ENCODE measurements at regions not wholly inside any gene's neighbourhood (a gene's known extent, or its start where the extent isn't known, plus 50 kb on each side); places are given as distances from the start of the nearest gene placed in this dataset.

GRCh38 chr1:5746611-5747425 is 245.4 kb downstream of the NPHP4 start:
- no peak for ATAC-seq
- Mint-ChIP-seq H3K4me3 (no peak overlapping the region), H3K36me3 (peaks cover 6% of the 10 kb centered on the region), H3K27ac (no peak overlapping the region), H3K27me3 (ENCODE audit: low read depth) (no peaks in the 10 kb centered on the region; the same call in 1 of the 2 replicates), H3K9me3 (peaks cover 7% of the 10 kb centered on the region), H3K4me1 (peaks cover 29% of the 10 kb centered on the region)
- ChIA-PET CTCF (interaction anchor here (1.0 to 3.1 kb wide), 24 partner anchors 8 to 1889 kb away, joined by 3 to 56 read pairs (median 10); no protein-coding TSS in a partner anchor), POLR2A (no interaction called here)
- TF ChIP-seq, protein P1, sequence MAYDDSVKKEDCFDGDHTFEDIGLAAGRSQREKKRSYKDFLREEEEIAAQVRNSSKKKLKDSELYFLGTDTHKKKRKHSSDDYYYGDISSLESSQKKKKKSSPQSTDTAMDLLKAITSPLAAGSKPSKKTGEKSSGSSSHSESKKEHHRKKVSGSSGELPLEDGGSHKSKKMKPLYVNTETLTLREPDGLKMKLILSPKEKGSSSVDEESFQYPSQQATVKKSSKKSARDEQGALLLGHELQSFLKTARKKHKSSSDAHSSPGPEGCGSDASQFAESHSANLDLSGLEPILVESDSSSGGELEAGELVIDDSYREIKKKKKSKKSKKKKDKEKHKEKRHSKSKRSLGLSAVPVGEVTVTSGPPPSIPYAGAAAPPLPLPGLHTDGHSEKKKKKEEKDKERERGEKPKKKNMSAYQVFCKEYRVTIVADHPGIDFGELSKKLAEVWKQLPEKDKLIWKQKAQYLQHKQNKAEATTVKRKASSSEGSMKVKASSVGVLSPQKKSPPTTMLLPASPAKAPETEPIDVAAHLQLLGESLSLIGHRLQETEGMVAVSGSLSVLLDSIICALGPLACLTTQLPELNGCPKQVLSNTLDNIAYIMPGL (CRISPR knock-in tag; IDR thresholded peaks at IDR 0.05), result no peak
- TF ChIP-seq, protein P2, sequence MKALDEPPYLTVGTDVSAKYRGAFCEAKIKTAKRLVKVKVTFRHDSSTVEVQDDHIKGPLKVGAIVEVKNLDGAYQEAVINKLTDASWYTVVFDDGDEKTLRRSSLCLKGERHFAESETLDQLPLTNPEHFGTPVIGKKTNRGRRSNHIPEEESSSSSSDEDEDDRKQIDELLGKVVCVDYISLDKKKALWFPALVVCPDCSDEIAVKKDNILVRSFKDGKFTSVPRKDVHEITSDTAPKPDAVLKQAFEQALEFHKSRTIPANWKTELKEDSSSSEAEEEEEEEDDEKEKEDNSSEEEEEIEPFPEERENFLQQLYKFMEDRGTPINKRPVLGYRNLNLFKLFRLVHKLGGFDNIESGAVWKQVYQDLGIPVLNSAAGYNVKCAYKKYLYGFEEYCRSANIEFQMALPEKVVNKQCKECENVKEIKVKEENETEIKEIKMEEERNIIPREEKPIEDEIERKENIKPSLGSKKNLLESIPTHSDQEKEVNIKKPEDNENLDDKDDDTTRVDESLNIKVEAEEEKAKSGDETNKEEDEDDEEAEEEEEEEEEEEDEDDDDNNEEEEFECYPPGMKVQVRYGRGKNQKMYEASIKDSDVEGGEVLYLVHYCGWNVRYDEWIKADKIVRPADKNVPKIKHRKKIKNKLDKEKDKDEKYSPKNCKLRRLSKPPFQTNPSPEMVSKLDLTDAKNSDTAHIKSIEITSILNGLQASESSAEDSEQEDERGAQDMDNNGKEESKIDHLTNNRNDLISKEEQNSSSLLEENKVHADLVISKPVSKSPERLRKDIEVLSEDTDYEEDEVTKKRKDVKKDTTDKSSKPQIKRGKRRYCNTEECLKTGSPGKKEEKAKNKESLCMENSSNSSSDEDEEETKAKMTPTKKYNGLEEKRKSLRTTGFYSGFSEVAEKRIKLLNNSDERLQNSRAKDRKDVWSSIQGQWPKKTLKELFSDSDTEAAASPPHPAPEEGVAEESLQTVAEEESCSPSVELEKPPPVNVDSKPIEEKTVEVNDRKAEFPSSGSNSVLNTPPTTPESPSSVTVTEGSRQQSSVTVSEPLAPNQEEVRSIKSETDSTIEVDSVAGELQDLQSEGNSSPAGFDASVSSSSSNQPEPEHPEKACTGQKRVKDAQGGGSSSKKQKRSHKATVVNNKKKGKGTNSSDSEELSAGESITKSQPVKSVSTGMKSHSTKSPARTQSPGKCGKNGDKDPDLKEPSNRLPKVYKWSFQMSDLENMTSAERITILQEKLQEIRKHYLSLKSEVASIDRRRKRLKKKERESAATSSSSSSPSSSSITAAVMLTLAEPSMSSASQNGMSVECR (CRISPR knock-in tag; IDR thresholded peaks at IDR 0.05; ENCODE audit: borderline replicate concordance), result no peak
- no peak for TF ChIP-seq FOXK1 (CRISPR knock-in tag; IDR thresholded peaks at IDR 0.05)
- TF ChIP-seq, protein P3, sequence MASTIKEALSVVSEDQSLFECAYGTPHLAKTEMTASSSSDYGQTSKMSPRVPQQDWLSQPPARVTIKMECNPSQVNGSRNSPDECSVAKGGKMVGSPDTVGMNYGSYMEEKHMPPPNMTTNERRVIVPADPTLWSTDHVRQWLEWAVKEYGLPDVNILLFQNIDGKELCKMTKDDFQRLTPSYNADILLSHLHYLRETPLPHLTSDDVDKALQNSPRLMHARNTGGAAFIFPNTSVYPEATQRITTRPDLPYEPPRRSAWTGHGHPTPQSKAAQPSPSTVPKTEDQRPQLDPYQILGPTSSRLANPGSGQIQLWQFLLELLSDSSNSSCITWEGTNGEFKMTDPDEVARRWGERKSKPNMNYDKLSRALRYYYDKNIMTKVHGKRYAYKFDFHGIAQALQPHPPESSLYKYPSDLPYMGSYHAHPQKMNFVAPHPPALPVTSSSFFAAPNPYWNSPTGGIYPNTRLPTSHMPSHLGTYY (CRISPR knock-in tag; IDR thresholded peaks at IDR 0.05), result no peak
- no peak for TF ChIP-seq MLX (CRISPR knock-in tag; IDR thresholded peaks at IDR 0.05)
- no peak for DNase-seq (ENCODE audit: low spot score)

GRCh38 chr1:5745800-5746610 is 246.2 kb downstream of the NPHP4 start:
- POLR2A ChIA-PET, result no interaction called here
- H3K4me3 Mint-ChIP-seq, result no peak overlapping the region
- H3K4me1 Mint-ChIP-seq, result peaks cover 21% of the 10 kb centered on the region
- CTCF ChIA-PET, result interaction anchor here (0.5 to 3.1 kb wide), 71 partner anchors 9 to 1890 kb away, joined by 3 to 56 read pairs (median 5); partner anchors contain the start of genes ACOT7 and C1orf174
- ATAC-seq, result peak; percentile 96
- peaks cover 7% of the 10 kb centered on the region for H3K9me3 Mint-ChIP-seq
- no peaks in the 10 kb centered on the region; the same call in 1 of the 2 replicates for H3K27me3 Mint-ChIP-seq (ENCODE audit: low read depth)
- peak; percentile 86 for DNase-seq (ENCODE audit: low spot score)
- H3K27ac Mint-ChIP-seq, result no peak overlapping the region
- TF ChIP-seq CTCF (IDR thresholded peaks at IDR 0.05), result peak; percentile 95
- no peak for TF ChIP-seq USF1 (CRISPR knock-in tag; IDR thresholded peaks at IDR 0.05)
- no peak for TF ChIP-seq TEAD1 (CRISPR knock-in tag; IDR thresholded peaks at IDR 0.05)
- TF ChIP-seq FOXP1 (CRISPR knock-in tag; IDR thresholded peaks at IDR 0.05; ENCODE audit: borderline replicate concordance), result peak; percentile 25; the same call in 1 of the 2 replicates
- no peak for TF ChIP-seq SOX15 (CRISPR knock-in tag; IDR thresholded peaks at IDR 0.05)
- TF ChIP-seq SP1 (CRISPR knock-in tag; conservative IDR thresholded peaks at IDR 0.05), result no peak
- no peak for TF ChIP-seq ZNF121 (CRISPR knock-in tag; IDR thresholded peaks at IDR 0.05)
- TF ChIP-seq CREM (CRISPR knock-in tag; IDR thresholded peaks at IDR 0.05), result no peak
- TF ChIP-seq PRDM15 (CRISPR knock-in tag; IDR thresholded peaks at IDR 0.05), result no peak
- TF ChIP-seq ZBTB21 (CRISPR knock-in tag; IDR thresholded peaks at IDR 0.05; ENCODE audit: borderline replicate concordance), result no peak
- H3K36me3 Mint-ChIP-seq, result peaks cover 6% of the 10 kb centered on the region

All from WTC11 (cell line).